ENCODE measurements at regions not wholly inside any gene's neighbourhood (a gene's known extent, or its start where the extent isn't known, plus 50 kb on each side); places are given as distances from the start of the nearest gene placed in this dataset.
A peak's percentile ranks its signal among the peaks of the same experiment; 100 is the strongest.
"Not testable (repeated sequence)": the region's sequence is repeated elsewhere in the genome, so short reads cannot be mapped to it uniquely, and the experiment has no call there.

GRCh38 chr15:62849316-62850106 lies 193.0 kb upstream of the TPM1 start:
- intact Hi-C loops (cut with DNase I) = loop anchor here (5.0 to 10.0 kb wide), 4 partner anchors 45 to 243 kb away; partner anchors contain the start of gene TPM1 (in 2 of the 2)
- peak in 1 of 2 donors; percentile 60 for ATAC-seq
- DNase-seq = no peak

- intact Hi-C loops (cut with DNase I) = loop anchor here in 1 of 2 donors (10.0 kb wide), 1 partner anchor 74 kb away; no protein-coding TSS in a partner anchor
- ATAC-seq (no peak), DNase-seq (no peak)
Measured at GRCh38 chr15:62850318-62850717, 192.2 kb upstream of the TPM1 start.

- DNase-seq (no peak), ATAC-seq (no peak)
- intact Hi-C loops (cut with DNase I) = loop anchor here in 1 of 2 donors (10.0 kb wide), 1 partner anchor 74 kb away; no protein-coding TSS in a partner anchor
Measured at GRCh38 chr15:62850791-62851291, 191.7 kb upstream of the TPM1 start.

- ATAC-seq (no peak), DNase-seq (no peak)
- intact Hi-C loops (cut with DNase I) = loop anchor here in 1 of 2 donors (10.0 kb wide), 1 partner anchor 72 kb away; no protein-coding TSS in a partner anchor
Measured at GRCh38 chr15:62853114-62853840, 189.3 kb upstream of the TPM1 start.

- no peak for DNase-seq
- peak in 1 of 2 donors; percentile 27 for ATAC-seq
- intact Hi-C loops (cut with DNase I) = loop anchor here in 1 of 2 donors (10.0 kb wide), 1 partner anchor 71 kb away; no protein-coding TSS in a partner anchor
Measured at GRCh38 chr15:62853841-62854225, 188.7 kb upstream of the TPM1 start.

- DNase-seq (no peak), ATAC-seq (no peak)
- intact Hi-C loops (cut with DNase I) = loop anchor here in 1 of 2 donors (10.0 kb wide), 1 partner anchor 70 kb away; no protein-coding TSS in a partner anchor
Measured at GRCh38 chr15:62854420-62855084, 188.0 kb upstream of the TPM1 start.

- intact Hi-C loops (cut with DNase I) = loop anchor here in 1 of 2 donors (10.0 kb wide), 1 partner anchor 70 kb away; no protein-coding TSS in a partner anchor
- no peak for DNase-seq
- no peak for ATAC-seq
Measured at GRCh38 chr15:62855085-62855476, 187.5 kb upstream of the TPM1 start.

GRCh38 chr15:62856466-62857246 lies 185.9 kb upstream of the TPM1 start:
- no peak for ATAC-seq
- no peak for DNase-seq
- intact Hi-C loops (cut with DNase I) = loop anchor here in 1 of 2 donors (10.0 kb wide), 1 partner anchor 68 kb away; no protein-coding TSS in a partner anchor

- DNase-seq = no peak
- intact Hi-C loops (cut with DNase I) = loop anchor here in 1 of 2 donors (10.0 kb wide), 1 partner anchor 67 kb away; no protein-coding TSS in a partner anchor
- ATAC-seq = peak in 1 of 2 donors; percentile 47
Measured at GRCh38 chr15:62857411-62857853, 185.1 kb upstream of the TPM1 start.

- intact Hi-C loops (cut with DNase I) = loop anchor here in 1 of 2 donors (10.0 kb wide), 1 partner anchor 66 kb away; no protein-coding TSS in a partner anchor
- ATAC-seq = no peak
Measured at GRCh38 chr15:62858343-62858742, 184.2 kb upstream of the TPM1 start.

GRCh38 chr15:62862717-62863116 lies 179.8 kb upstream of the TPM1 start:
- DNase-seq (no peak), ATAC-seq (no peak)
- intact Hi-C loops (cut with DNase I) = no loop called here

More at GRCh38 chr15:62858343-62858742, 184.2 kb upstream of the TPM1 start:
- DNase-seq = no peak

- ATAC-seq = no peak
- intact Hi-C loops (cut with DNase I) = no loop called here
- DNase-seq = no peak
Measured at GRCh38 chr15:62866366-62866765, 176.2 kb upstream of the TPM1 start.

GRCh38 chr15:62867844-62868243 lies 174.7 kb upstream of the TPM1 start:
- no peak for ATAC-seq
- DNase-seq = no peak
- intact Hi-C loops (cut with DNase I) = no loop called here

- intact Hi-C loops (cut with DNase I) = no loop called here
- ATAC-seq (no peak), DNase-seq (no peak)
Measured at GRCh38 chr15:62868507-62868906, 174.0 kb upstream of the TPM1 start.

GRCh38 chr15:62869116-62869515 lies 173.4 kb upstream of the TPM1 start:
- intact Hi-C loops (cut with DNase I) = no loop called here
- ATAC-seq = no peak
- DNase-seq = no peak

GRCh38 chr15:62870216-62870615 lies 172.3 kb upstream of the TPM1 start:
- DNase-seq (no peak), ATAC-seq (no peak)
- intact Hi-C loops (cut with DNase I) = no loop called here

- DNase-seq; ATAC-seq; intact Hi-C loops (cut with DNase I): not testable (repeated sequence)
Measured at GRCh38 chr15:62870701-62871100, 171.8 kb upstream of the TPM1 start.

- ATAC-seq (no peak), DNase-seq (no peak)
- intact Hi-C loops (cut with DNase I) = no loop called here
Measured at GRCh38 chr15:62873203-62873602, 169.3 kb upstream of the TPM1 start.
